ENCODE measurements at regions not wholly inside any gene's neighbourhood (a gene's known extent, or its start where the extent isn't known, plus 50 kb on each side); places are given as distances from the start of the nearest gene placed in this dataset.

DNA sequence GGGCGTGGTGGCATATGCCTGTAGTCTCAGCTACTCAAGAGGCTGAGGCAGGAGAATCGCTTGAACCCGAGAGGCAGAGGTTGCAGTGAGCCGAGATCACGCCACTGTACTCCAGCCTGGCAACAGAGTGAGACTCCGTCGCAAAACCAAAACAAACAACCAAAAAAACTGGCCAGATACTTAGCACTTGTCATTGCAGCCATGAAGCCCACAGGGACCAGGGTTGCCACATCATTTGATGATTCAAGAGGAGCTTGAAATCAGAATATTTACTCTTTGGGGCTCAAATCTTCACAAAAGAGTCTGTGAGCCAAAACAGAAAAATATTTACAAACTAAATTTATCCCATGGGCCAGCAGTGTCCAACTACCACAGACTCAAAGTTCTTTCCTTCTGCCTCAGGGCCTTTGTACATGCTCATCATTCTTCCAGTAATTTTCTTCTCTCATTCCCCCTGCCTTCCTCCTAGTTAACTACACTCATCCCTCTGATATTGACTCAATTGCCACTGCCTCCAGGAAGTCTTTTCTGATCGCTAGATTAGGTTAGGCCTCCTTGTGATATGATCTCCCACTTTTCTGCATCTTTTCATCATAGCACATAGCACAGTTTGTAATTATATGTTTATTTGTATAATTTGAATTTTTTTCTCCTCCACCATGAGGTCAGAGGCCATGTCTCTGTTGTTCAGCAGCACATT is 130.8 kb upstream of the PLEKHG7 start:
- TF ChIP-seq, protein P1, sequence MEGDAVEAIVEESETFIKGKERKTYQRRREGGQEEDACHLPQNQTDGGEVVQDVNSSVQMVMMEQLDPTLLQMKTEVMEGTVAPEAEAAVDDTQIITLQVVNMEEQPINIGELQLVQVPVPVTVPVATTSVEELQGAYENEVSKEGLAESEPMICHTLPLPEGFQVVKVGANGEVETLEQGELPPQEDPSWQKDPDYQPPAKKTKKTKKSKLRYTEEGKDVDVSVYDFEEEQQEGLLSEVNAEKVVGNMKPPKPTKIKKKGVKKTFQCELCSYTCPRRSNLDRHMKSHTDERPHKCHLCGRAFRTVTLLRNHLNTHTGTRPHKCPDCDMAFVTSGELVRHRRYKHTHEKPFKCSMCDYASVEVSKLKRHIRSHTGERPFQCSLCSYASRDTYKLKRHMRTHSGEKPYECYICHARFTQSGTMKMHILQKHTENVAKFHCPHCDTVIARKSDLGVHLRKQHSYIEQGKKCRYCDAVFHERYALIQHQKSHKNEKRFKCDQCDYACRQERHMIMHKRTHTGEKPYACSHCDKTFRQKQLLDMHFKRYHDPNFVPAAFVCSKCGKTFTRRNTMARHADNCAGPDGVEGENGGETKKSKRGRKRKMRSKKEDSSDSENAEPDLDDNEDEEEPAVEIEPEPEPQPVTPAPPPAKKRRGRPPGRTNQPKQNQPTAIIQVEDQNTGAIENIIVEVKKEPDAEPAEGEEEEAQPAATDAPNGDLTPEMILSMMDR (IDR thresholded peaks at IDR 0.05): no peak
- no peak for TF ChIP-seq EZH2phosphoT487 (IDR thresholded peaks at IDR 0.05)
- no peak for TF ChIP-seq EZH2 (IDR thresholded peaks at IDR 0.05)

Data from neural progenitor cell (in vitro differentiated cells).